Mesenchymal stem cell (in vitro differentiated cells and primary cell): ENCODE measurements at regions not wholly inside any gene's neighbourhood (a gene's known extent, or its start where the extent isn't known, plus 50 kb on each side); places are given as distances from the start of the nearest gene placed in this dataset.

Experiments
- DNase-seq: peaks from one replicate; pipeline ENCODE4 v3.0.0-alpha.2; 2013
- H2AFZ ChIP-seq: one replicate; pipeline ENCODE4 v1.6.1; 2013; ENCODE audit warnings: low read depth, mild to moderate bottlenecking, control low read depth, inconsistent platforms, low read length, moderate library complexity
- H2AK5ac ChIP-seq: 2 replicates; pipeline ENCODE4 v1.6.1; 2013; ENCODE audit warnings: low read length, moderate library complexity, mild to moderate bottlenecking, inconsistent platforms; ENCODE audit not compliant: severe bottlenecking
- H2BK120ac ChIP-seq: one replicate; pipeline ENCODE4 v1.6.1; 2013; ENCODE audit warnings: low read depth, mild to moderate bottlenecking, inconsistent platforms, low read length, moderate library complexity
- H2BK12ac ChIP-seq, 2 experiments: one replicate each; pipeline ENCODE4 v1.6.1; 2013; ENCODE audit warnings: inconsistent platforms in 2 of 2, low read length in 2 of 2, mild to moderate bottlenecking in 2 of 2, moderate library complexity in 2 of 2, control low read depth in 1 of 2
- H2BK15ac ChIP-seq: one replicate; pipeline ENCODE4 v1.6.1; 2013; ENCODE audit warnings: mild to moderate bottlenecking, low read depth, inconsistent platforms; ENCODE audit not compliant: poor library complexity, severe bottlenecking
- H2BK5ac ChIP-seq: 2 replicates; pipeline ENCODE4 v1.6.1; 2013; ENCODE audit warnings: low read depth, mild to moderate bottlenecking, low read length, control low read depth, inconsistent platforms; ENCODE audit not compliant: poor library complexity, severe bottlenecking
- H3K14ac ChIP-seq, 2 experiments: one replicate each; pipeline ENCODE4 v1.6.1; 2013; ENCODE audit warnings: inconsistent platforms in 2 of 2, low read length in 2 of 2, control low read depth in 1 of 2, mild to moderate bottlenecking in 1 of 2, moderate library complexity in 1 of 2
- H3K18ac ChIP-seq, 2 experiments: one replicate each; pipeline ENCODE4 v1.6.1; 2013; ENCODE audit warnings: inconsistent platforms in 2 of 2, low read length in 2 of 2, control low read depth in 1 of 2, low read depth in 1 of 2, mild to moderate bottlenecking in 1 of 2
- H3K23ac ChIP-seq, 2 experiments: one replicate each; pipeline ENCODE4 v1.6.1; 2013; ENCODE audit warnings: inconsistent platforms in 2 of 2, low read length in 2 of 2, mild to moderate bottlenecking in 2 of 2, moderate library complexity in 2 of 2, control low read depth in 1 of 2
- H3K27ac ChIP-seq: 2 replicates; pipeline ENCODE4 v1.5.1; 2013; ENCODE audit warnings: mild to moderate bottlenecking, moderate library complexity, low read length, control low read depth, inconsistent platforms; ENCODE audit not compliant: poor library complexity, severe bottlenecking
- H3K27me3 ChIP-seq, 2 experiments: 2 replicates each; pipeline versions ENCODE4 v1.6.1 to v1.7.0; 2013; ENCODE audit warnings: low read length in 2 of 2, mild to moderate bottlenecking in 2 of 2, moderate library complexity in 2 of 2, control low read depth in 1 of 2, inconsistent platforms in 1 of 2; ENCODE audit not compliant: control insufficient read depth in 1 of 2, insufficient read depth in 1 of 2
- H3K36me3 ChIP-seq, 2 experiments: 2 replicates each; pipeline versions ENCODE4 v1.6.1 to v1.7.0; 2013; ENCODE audit warnings: low read length in 2 of 2, control low read depth in 1 of 2, inconsistent platforms in 1 of 2, low read depth in 1 of 2, mild to moderate bottlenecking in 1 of 2; ENCODE audit not compliant: insufficient read depth in 2 of 2, control insufficient read depth in 1 of 2
- H3K4ac ChIP-seq, 2 experiments: one replicate each; pipeline ENCODE4 v1.6.1; 2013; ENCODE audit warnings: inconsistent platforms in 2 of 2, low read length in 2 of 2, mild to moderate bottlenecking in 2 of 2, moderate library complexity in 2 of 2, control low read depth in 1 of 2, low read depth in 1 of 2
- H3K4me1 ChIP-seq: 2 replicates; pipeline ENCODE4 v1.6.1; 2013; ENCODE audit warnings: low read depth, low read length, control low read depth; ENCODE audit not compliant: control insufficient read depth, insufficient read depth
- H3K4me2 ChIP-seq: 2 replicates; pipeline ENCODE4 v1.6.1; 2013; ENCODE audit warnings: low read length, mild to moderate bottlenecking, inconsistent platforms; ENCODE audit not compliant: poor library complexity, severe bottlenecking
- H3K4me3 ChIP-seq, 2 experiments: 2 replicates each; pipeline versions ENCODE4 v1.5.1 to v1.7.0; 2013; ENCODE audit warnings: low read length in 2 of 2, mild to moderate bottlenecking in 2 of 2, control low read depth in 1 of 2, low read depth in 1 of 2; ENCODE audit not compliant: insufficient read depth in 1 of 2
- H3K79me1 ChIP-seq: replicated peaks from 2 replicates; pipeline ENCODE4 v1.6.1; 2013; ENCODE audit warnings: mild to moderate bottlenecking, control low read depth, low read length, inconsistent platforms; ENCODE audit not compliant: poor library complexity, severe bottlenecking
- H3K9ac ChIP-seq: 2 replicates; pipeline ENCODE4 v1.7.0; 2013; ENCODE audit warnings: mild to moderate bottlenecking, low read length, moderate library complexity
- H3K9me3 ChIP-seq: 2 replicates; pipeline ENCODE4 v1.7.0; 2013; ENCODE audit warnings: mild to moderate bottlenecking, low read length; ENCODE audit not compliant: control insufficient read depth
- H4K8ac ChIP-seq: one replicate; pipeline ENCODE4 v1.6.1; 2013; ENCODE audit warnings: inconsistent platforms, mild to moderate bottlenecking, low read length, moderate library complexity
- H4K91ac ChIP-seq: one replicate; pipeline ENCODE4 v1.6.1; 2013; ENCODE audit warnings: mild to moderate bottlenecking, low read length, inconsistent platforms
- WGBS: methylation state at CpG from one replicate; pipeline ENCODE4 v1.1.7; 2013; ENCODE audit warnings: mixed read lengths; 5-methylcytosine and 5-hydroxymethylcytosine counted together

GRCh38 chr4:165662341-165662740, 210.7 kb upstream of the TLL1 start:
- Histone ChIP-seq H3K4ac (no peak overlapping the region), H2AFZ (no peak overlapping the region), H3K18ac (no peak overlapping the region), H2BK15ac (no peak overlapping the region), H3K4me1 (peaks cover 2% of the 10 kb centered on the region), H3K4me3 (no peak overlapping the region), H3K79me1 (no peaks in the 10 kb centered on the region), H3K9me3 (no peaks in the 10 kb centered on the region), H3K9ac (peak overlapping the region; percentile 43), H3K27ac (no peak overlapping the region), H4K8ac (no peak overlapping the region), H2AK5ac (no peak overlapping the region), H2BK12ac (no peak overlapping the region), H3K36me3 (no peaks in the 10 kb centered on the region), H3K14ac (no peak overlapping the region), H3K4me2 (no peak overlapping the region), H4K91ac (no peak overlapping the region), H3K27me3 (no peaks in the 10 kb centered on the region), H3K23ac (no peak overlapping the region), H2BK120ac (no peak overlapping the region), H2BK5ac (no peak overlapping the region)
- DNase-seq, result no peak
- 86% methylated on average over 2 of the region's 2 CpGs for WGBS

- Histone ChIP-seq H3K14ac (no peak overlapping the region), H3K9ac (peak overlapping the region; percentile 43), H3K36me3 (no peaks in the 10 kb centered on the region), H2BK15ac (no peak overlapping the region), H2AFZ (no peak overlapping the region), H2BK12ac (no peak overlapping the region), H3K4ac (no peak overlapping the region), H2AK5ac (no peak overlapping the region), H2BK120ac (no peak overlapping the region), H3K79me1 (no peaks in the 10 kb centered on the region), H4K91ac (no peak overlapping the region), H3K9me3 (no peaks in the 10 kb centered on the region), H2BK5ac (no peak overlapping the region), H4K8ac (no peak overlapping the region), H3K4me2 (no peak overlapping the region), H3K27ac (no peak overlapping the region), H3K4me3 (no peak overlapping the region), H3K4me1 (peaks cover 2% of the 10 kb centered on the region), H3K23ac (no peak overlapping the region), H3K18ac (no peak overlapping the region), H3K27me3 (no peaks in the 10 kb centered on the region)
- no peak for DNase-seq
Observed at GRCh38 chr4:165663411-165663810, 209.6 kb upstream of the TLL1 start.

- H3K14ac ChIP-seq, result no peak overlapping the region
- no peak overlapping the region for H2AK5ac ChIP-seq
- no peak overlapping the region for H2BK12ac ChIP-seq
- no peak for DNase-seq
- H2AFZ ChIP-seq, result no peak overlapping the region
- H3K18ac ChIP-seq, result no peak overlapping the region
- no peak overlapping the region for H3K4ac ChIP-seq
- no peaks in the 10 kb centered on the region for H3K79me1 ChIP-seq
- H3K27ac ChIP-seq, result no peak overlapping the region
- H3K9me3 ChIP-seq, result no peaks in the 10 kb centered on the region
- H3K4me3 ChIP-seq, result no peak overlapping the region
- no peaks in the 10 kb centered on the region for H3K27me3 ChIP-seq
- no peak overlapping the region for H4K91ac ChIP-seq
- H2BK120ac ChIP-seq, result no peak overlapping the region
- H3K9ac ChIP-seq, result no peak overlapping the region
- H4K8ac ChIP-seq, result no peak overlapping the region
- H3K4me1 ChIP-seq, result peaks cover 2% of the 10 kb centered on the region
- H3K23ac ChIP-seq, result no peak overlapping the region
- no peak overlapping the region for H2BK5ac ChIP-seq
- WGBS, result 96% methylated on average over 3 of the region's 5 CpGs
- no peak overlapping the region for H3K4me2 ChIP-seq
- no peak overlapping the region for H2BK15ac ChIP-seq
- no peaks in the 10 kb centered on the region for H3K36me3 ChIP-seq
Observed at GRCh38 chr4:165666836-165667235, 206.2 kb upstream of the TLL1 start.

DNA sequence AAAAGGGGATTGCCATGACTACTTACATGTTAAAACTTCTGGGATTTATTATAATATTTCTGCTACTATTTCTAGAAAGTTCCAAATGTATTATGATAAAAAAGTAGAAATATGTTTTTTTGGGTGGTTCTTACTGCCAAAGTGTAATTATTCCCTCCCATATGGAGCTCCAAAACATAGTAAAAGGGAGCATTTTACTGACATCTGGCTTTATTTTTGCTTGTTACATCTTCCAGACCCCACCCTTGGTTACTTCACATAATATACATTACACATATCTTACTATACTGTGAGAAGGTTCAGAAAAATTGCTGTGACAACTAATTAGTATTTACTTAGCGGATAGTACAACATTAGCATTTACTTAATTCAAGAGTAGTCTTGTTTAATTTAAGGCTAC, 205.1 kb upstream of the TLL1 start:
- Histone ChIP-seq H3K36me3 (no peaks in the 10 kb centered on the region), H4K91ac (no peak overlapping the region), H3K9ac (no peak overlapping the region), H2BK120ac (no peak overlapping the region), H4K8ac (no peak overlapping the region), H2AK5ac (no peak overlapping the region), H3K4me3 (no peak overlapping the region), H3K27me3 (no peaks in the 10 kb centered on the region), H3K18ac (no peak overlapping the region), H3K23ac (no peak overlapping the region), H2BK15ac (no peak overlapping the region), H3K79me1 (no peaks in the 10 kb centered on the region), H2BK5ac (no peak overlapping the region), H2AFZ (no peak overlapping the region), H3K4me2 (no peak overlapping the region), H3K4me1 (peaks cover 2% of the 10 kb centered on the region), H3K4ac (no peak overlapping the region), H3K27ac (no peak overlapping the region), H3K9me3 (no peaks in the 10 kb centered on the region), H3K14ac (no peak overlapping the region), H2BK12ac (no peak overlapping the region)
- no CpG with 5 or more reads among the region's 1 CpG for WGBS
- no peak for DNase-seq
